Motor neuron (in vitro differentiated cells): ENCODE measurements at regions not wholly inside any gene's neighbourhood (a gene's known extent, or its start where the extent isn't known, plus 50 kb on each side); places are given as distances from the start of the nearest gene placed in this dataset.

ENCODE experiments used
- ATAC-seq, 8 experiments: fragments of 200-7000 bp; cut with Tn5 transposase; replicated peaks in 6 of 8; 2 replicates each; pipeline ENCODE4 v1.8.0; 2021; ENCODE audit warnings: mild to moderate bottlenecking in 8 of 8, moderate library complexity in 8 of 8
- H3K27ac ChIP-seq, 2 donors: fragments of 250-450 bp; sonication (Bioruptor Pico); 2 replicates each; pipeline ENCODE4 v1.9.0; 2021; ENCODE audit warnings: antibody characterized with exemption in 2 of 2, mild to moderate bottlenecking in 2 of 2, moderate library complexity in 1 of 2
- H3K4me1 ChIP-seq, 2 donors: fragments of 250-450 bp; sonication (Bioruptor Pico); replicated peaks in 1 of 2; 2 replicates each; pipeline ENCODE4 v1.6.1; 2021; ENCODE audit warnings: antibody characterized with exemption in 2 of 2, mild to moderate bottlenecking in 2 of 2, moderate library complexity in 1 of 2
- H3K4me3 ChIP-seq, 5 donors: fragments of 250-450 bp; sonication (Bioruptor Pico); 2 replicates each; pipeline ENCODE4 v1.9.0; 2021; ENCODE audit warnings: antibody characterized with exemption in 5 of 5, mild to moderate bottlenecking in 5 of 5, moderate library complexity in 4 of 5
- whole genome bisulfite sequencing, 10 experiments: fragments of 450-650 bp; shearing (Covaris generic); methylation state at CpG; one replicate each; pipeline ENCODE4 v1.0.0; 2022; 5-methylcytosine and 5-hydroxymethylcytosine counted together
- in situ Hi-C, 9 experiments: fragments of 400-800 bp; cut with MboI; loops; one replicate each; pipeline ENCODE4 v1.15.0; 2021; ENCODE audit warnings: low sequenced_read_pairs in 9 of 9, low pct_unique_long_range_greater_than_20kb in 2 of 9; ENCODE audit not compliant: unreplicated experiment in 9 of 9

DNA sequence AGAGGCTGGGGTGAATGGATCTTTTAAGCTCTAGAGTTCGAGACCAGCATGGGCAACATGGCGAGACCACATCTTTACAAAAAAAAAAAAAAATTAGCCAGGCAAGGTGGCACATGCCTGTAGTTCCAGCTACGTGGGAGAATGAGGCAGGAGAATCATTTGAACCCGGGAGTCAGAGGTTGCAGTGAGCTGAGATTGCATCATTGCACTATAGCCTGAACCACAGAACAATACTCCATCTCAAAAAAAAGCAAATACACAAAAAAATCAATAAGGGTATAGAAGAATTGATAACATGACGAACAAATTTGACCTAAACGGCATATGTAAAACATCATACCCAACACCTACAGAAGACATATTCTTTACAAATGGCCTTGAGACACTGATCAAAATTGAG, 668.4 kb downstream of the MECOM start:
- in situ Hi-C loops: no loop called here
- WGBS, 10 experiments: 71 to 100% (median 92%) methylated on average over 1 to 6 of the region's 6 CpGs
- ATAC-seq: no peak

DNA sequence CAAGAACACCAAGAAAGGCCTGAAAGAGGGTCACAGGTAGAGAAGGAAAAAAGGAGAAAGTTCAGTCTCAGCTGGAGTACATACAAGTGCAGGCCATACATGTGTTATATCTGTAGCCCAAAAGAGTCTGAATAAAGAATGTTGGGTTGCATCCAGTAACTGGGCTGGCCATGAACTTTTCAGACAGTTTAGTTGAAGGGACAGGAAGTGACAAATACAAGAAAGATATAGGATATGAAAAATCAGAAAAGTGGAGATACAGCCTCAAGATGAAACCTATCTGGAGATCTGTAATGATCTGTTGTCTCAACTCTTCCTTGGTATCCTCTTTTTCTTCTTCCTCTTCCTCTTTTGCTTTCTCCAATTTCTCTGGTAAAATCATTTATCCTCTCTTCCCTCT, 671.7 kb downstream of the MECOM start:
- no peak overlapping the region for H3K4me3 ChIP-seq
- in situ Hi-C loops: no loop called here
- ATAC-seq: no peak
- H3K4me1 ChIP-seq: no peaks in the 10 kb centered on the region
- no peak overlapping the region for H3K27ac ChIP-seq

More for the DNA sequence above, 668.4 kb downstream of the MECOM start:
- H3K27ac ChIP-seq: no peak overlapping the region
- no peaks in the 10 kb centered on the region for H3K4me1 ChIP-seq
- no peak overlapping the region for H3K4me3 ChIP-seq

DNA sequence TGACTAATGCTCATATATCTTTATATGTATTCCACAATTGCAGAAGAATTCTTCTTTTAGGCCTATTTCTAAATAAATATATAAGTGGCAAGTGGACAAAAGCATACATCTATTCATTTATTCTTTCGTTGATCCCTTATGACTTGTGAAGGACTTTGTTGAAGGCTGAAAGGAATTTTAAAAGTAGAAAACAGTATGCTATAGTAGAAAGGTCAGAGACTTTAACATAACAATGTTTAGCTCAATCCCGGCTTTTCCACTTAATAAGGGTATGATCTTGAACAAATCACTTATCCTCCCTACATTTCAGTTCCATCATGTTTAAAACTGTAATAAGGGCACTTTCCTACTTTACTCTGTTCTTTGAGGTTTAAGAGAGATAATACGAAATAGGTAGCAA, 672.9 kb downstream of the MECOM start:
- WGBS, 10 experiments: 49 to 89% (median 81%) methylated on average over 1 to 3 of the region's 3 CpGs
- Histone ChIP-seq H3K4me1 (no peaks in the 10 kb centered on the region), H3K27ac (no peak overlapping the region), H3K4me3 (no peak overlapping the region)
- ATAC-seq: no peak
- in situ Hi-C loops: no loop called here

DNA sequence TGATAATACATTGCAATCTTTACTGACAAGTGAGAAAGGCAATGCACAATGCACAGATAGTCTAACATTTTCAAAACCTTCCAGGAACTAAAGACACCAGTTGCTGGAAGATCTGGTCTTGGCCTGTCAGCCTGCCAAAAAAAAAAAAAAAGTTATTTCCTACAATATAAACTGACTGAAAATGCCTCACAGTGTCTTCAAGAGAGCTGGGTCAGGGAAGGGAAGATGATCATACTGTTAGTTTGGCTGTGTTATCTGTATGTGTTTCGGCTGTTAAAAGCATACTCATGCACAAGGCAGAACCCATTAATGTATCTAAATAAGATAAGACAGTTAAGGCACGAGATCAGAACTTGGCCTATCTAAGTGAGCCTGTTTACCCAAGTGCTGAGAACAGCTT, 673.4 kb downstream of the MECOM start:
- 36 to 100% (median 100%) methylated on average over 1 to 2 of the region's 2 CpGs; no CpG with 5 or more reads in 2 of the 10 experiments for WGBS, 10 experiments
- Histone ChIP-seq H3K27ac (no peak overlapping the region), H3K4me1 (no peaks in the 10 kb centered on the region), H3K4me3 (no peak overlapping the region)
- in situ Hi-C loops: no loop called here
- ATAC-seq: peak in 1 of 8 experiments; percentile 35

DNA sequence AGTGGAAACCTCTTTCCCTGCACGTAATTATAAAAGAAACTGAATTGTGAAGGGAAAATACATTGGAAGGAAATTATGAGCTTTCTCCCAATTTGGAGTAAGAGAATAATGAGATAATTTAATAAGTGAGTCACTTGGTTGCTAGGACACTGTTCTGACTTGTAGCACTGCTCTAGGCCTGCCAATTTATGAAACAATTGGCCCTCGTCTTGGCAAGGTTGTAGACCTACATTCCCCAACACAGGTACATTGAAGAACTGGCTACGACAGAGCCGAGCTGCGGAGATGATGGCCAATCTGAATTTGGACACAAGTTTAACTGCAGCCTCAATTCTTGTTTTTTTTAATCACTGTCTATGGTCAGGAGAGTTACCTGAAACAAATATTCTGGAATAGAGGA, 674.1 kb downstream of the MECOM start:
- peak in 1 of 8 experiments; percentile 41 for ATAC-seq
- in situ Hi-C loops: no loop called here
- Histone ChIP-seq H3K4me3 (no peak overlapping the region), H3K27ac (no peak overlapping the region), H3K4me1 (no peaks in the 10 kb centered on the region)
- 60 to 94% (median 80%) methylated on average over 3 to 5 of the region's 5 CpGs; no CpG with 5 or more reads in 1 of the 10 experiments for WGBS, 10 experiments

DNA sequence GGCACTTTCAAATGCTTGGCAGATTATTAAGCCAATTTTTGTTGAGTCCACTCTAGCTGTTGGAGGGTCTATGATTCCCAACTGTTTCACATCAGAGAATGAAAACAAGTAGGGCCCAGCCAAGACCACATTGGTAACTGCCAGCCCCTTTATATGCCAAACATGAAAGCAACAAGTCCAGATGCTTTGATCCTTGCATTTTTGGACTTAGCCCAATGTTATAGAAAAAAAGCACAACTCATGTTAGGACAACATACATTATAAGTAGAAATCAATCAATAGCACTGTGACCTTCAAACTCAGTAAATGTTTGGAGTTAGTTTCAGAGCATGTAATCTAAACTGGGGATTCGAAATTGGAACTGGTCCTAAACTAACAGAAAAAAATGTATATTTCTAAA, 674.7 kb downstream of the MECOM start:
- in situ Hi-C loops: no loop called here
- H3K4me1 ChIP-seq: no peaks in the 10 kb centered on the region
- H3K27ac ChIP-seq: no peak overlapping the region
- no peak overlapping the region for H3K4me3 ChIP-seq
- ATAC-seq: no peak
- 0 to 100% (median 87%) methylated on average over 1 of the region's 1 CpG; no CpG with 5 or more reads in 2 of the 10 experiments for WGBS, 10 experiments

DNA sequence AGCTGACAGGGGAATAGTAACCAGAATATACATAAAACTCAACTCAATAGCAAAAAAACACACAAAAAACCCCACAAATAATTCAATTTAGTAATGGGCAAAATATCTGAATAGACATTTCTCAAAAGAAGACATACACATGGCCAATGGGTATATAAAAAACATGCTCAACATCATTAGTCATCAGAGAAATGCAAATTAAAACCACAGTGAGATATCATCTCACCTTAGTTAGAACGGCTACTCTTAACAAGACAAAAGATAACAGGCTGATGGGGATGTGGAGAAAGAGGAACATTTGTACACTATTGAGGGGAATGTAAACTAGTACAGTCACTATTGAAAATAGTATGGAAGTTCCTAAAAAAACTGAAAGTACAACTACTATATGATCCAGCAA, 678.6 kb downstream of the MECOM start:
- H3K27ac ChIP-seq: no peak overlapping the region
- H3K4me1 ChIP-seq: no peaks in the 10 kb centered on the region
- WGBS, 10 experiments: 25 to 100% (median 85%) methylated on average over 1 of the region's 1 CpG; no CpG with 5 or more reads in 2 of the 10 experiments
- no peak overlapping the region for H3K4me3 ChIP-seq
- ATAC-seq: no peak
- in situ Hi-C loops: no loop called here

DNA sequence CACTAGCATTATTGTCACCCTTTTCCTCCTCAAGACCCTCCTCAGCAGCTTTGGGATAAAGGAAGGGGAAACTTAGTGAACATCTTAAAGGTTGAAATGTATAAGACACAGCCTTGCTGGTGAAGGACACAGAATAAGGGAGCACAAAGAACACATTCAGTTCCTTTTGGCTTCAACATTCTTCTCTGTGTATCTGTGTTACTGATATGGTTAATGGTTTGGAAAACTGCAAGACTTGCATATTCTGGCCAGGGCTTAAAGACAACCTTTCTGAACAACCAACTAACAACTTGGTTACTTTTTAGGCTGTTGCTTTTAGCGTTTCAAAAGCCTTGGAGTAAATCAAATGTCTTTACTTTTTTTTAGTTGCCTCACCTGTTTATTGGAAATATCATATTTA, 680.5 kb downstream of the MECOM start:
- Histone ChIP-seq H3K27ac (no peak overlapping the region), H3K4me3 (no peak overlapping the region), H3K4me1 (no peaks in the 10 kb centered on the region)
- ATAC-seq: peak in 3 of 8 experiments; percentile 37 to 41 (median 38)
- WGBS, 10 experiments: 29 to 100% (median 75%) methylated on average over 1 of the region's 1 CpG; no CpG with 5 or more reads in 3 of the 10 experiments
- in situ Hi-C loops: no loop called here

DNA sequence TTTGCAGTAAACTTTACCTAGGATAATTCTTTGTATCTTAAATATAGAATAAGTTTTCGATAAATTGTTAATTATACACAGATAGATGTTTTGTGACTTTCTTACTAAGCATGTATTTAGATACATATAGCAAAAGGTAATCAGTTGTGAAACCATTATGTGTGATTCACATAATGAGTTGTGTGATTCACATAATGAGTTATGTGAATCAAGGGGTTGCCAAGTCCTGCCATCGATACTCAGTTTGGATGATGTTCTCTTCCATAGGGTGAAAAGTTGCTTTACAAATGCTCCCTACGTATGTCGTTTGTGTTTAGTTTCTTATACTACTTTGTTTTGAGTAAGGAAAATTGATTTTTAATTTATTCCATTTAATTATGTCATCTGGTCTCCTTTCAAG, 682.1 kb downstream of the MECOM start:
- no peak for ATAC-seq

DNA sequence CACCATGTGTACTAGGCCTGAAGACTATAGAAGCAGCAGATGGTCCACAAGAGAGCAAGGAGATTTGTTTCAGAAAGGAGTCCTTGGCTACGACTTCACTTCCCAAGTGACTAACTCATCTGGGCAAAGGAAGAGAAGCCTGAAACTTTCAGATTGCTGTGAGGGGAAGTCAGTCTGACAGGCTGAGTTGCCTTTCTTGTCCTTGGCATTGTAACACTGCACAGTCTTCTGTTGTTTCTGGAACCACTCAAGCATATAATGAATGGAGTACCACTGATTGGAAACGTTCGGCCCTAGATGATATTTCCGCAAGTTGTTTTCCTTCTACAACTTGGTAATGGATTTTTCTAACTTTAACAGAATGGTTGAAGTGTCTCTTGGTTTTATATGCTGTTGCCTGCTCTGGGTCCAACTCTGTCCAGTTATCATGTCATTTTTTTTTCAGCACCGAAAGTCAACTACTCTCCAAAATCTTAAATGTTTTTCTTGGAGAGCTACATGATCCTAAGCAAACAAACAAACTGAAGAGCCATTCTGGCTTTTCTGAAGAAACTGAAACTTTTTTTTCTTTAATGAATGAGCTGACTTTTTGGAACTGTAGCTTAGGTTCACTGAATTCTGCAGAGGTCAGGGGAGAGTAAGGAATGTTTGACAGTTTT, 685.7 kb downstream of the MECOM start:
- Histone ChIP-seq H3K4me1 (no peaks in the 10 kb centered on the region), H3K4me3 (no peak overlapping the region), H3K27ac (no peak overlapping the region)
- ATAC-seq: no peak
- 35 to 100% (median 81%) methylated on average over 1 to 5 of the region's 5 CpGs; no CpG with 5 or more reads in 1 of the 10 experiments for WGBS, 10 experiments
- in situ Hi-C loops: no loop called here

More for the DNA sequence above, 682.1 kb downstream of the MECOM start:
- Histone ChIP-seq H3K27ac (no peak overlapping the region), H3K4me3 (no peak overlapping the region), H3K4me1 (no peaks in the 10 kb centered on the region)
- 74 to 100% (median 92%) methylated on average over 1 to 4 of the region's 4 CpGs for WGBS, 10 experiments
- in situ Hi-C loops: no loop called here

DNA sequence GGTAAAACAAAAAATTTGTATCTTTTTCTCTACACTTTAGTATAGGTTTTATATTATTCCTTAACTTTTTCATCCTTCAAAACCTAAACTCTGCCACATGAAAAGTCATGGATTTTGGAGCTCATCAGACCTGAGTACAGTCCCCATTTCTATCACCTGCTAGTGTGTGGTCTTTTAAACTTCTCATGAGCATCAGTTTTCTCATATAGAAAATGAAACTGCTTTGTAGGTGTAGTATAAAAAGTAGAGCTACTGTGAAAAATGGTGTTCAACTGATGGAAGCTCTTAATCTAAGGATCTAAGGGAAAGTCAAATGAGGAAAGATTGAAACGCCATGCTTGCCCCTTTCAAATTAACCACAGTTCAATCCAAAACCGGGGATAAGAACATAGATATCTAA, 686.5 kb downstream of the MECOM start:
- 0 to 100% (median 80%) methylated on average over 1 to 2 of the region's 2 CpGs for WGBS, 10 experiments
- H3K4me3 ChIP-seq: no peak overlapping the region
- no peaks in the 10 kb centered on the region for H3K4me1 ChIP-seq
- no peak overlapping the region for H3K27ac ChIP-seq
- in situ Hi-C loops: no loop called here
- ATAC-seq: no peak

DNA sequence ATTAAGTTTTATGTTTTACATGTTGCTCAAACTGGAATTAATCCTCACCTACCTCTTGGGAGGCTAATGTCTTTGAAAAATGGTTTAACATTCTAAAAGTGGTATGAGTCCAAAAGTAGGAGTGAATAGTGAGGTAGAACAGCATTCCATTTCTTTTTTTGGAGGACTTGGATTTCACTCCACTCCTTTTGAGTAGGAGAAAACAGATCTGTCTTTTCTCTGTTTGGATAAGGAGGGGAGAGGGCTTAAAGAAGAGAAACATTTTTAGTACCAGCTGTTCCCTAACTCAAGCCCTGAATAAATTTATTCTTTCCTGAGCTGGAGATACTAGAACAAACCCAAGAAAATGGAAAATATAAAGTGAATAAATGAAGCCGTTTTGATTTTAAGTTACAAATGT, 687.9 kb downstream of the MECOM start:
- Histone ChIP-seq H3K27ac (no peak overlapping the region), H3K4me3 (no peak overlapping the region), H3K4me1 (no peaks in the 10 kb centered on the region)
- no peak for ATAC-seq
- in situ Hi-C loops: no loop called here
- 11 to 100% (median 94%) methylated on average over 1 of the region's 1 CpG; no CpG with 5 or more reads in 2 of the 10 experiments for WGBS, 10 experiments

DNA sequence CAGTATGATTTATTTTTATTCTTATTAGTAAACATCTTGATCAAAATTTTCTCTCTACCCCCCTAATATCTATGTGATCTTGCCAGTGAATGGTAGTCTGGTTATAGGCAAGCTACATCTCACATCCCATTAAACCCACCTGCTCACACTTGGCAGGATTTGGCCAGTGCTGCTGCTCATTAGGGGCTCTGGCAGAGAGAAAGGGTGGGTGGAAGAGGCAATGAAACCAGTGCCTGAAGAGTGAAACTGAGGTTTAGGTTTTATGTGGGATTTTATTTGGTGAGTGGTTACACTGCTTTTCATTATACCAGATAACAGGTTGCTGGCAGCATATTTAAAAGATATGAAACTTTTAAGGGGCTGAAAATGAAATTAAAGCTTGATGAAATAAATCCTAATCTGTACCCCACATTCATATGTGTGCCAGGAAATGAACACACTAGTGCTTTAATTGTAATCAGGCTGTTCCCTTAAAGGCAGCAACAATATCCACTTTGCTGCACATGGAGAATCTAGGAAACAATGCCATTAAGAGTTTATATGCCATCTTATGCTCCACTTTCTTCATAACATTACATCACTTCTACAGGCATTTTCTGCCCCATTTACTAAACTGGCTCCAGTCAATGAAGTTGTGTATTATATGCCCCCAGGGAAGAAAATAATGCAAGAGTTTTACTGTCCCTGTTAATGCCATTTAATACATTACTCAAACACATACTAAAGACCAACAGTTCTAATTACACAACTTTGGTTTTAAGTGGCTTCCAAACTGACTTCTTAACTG, 688.7 kb downstream of the MECOM start:
- in situ Hi-C loops: no loop called here
- H3K4me1 ChIP-seq: no peaks in the 10 kb centered on the region
- no peak overlapping the region for H3K27ac ChIP-seq
- ATAC-seq: no peak
- no peak overlapping the region for H3K4me3 ChIP-seq

DNA sequence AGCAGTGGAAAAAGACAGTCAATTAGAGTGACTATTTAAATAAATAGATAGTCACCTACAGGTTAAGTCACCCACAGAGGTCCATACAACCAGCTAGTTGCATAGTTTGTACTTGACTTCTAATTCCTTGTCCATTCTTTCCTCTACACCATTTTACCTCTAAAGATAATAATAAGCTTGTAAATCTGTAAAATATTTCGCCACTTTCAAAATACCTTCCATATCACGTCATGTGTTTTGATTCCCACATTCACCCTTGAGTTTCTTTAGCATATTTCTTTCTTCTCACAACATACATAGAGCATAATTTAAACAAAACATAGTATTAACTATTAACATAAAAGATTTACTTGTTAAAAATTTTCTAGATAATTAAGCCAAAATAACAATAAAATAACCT, 689.6 kb downstream of the MECOM start:
- Histone ChIP-seq H3K4me3 (no peak overlapping the region), H3K27ac (no peak overlapping the region), H3K4me1 (no peaks in the 10 kb centered on the region)
- no peak for ATAC-seq
- 41 to 100% (median 94%) methylated on average over 1 to 2 of the region's 2 CpGs for WGBS, 10 experiments
- in situ Hi-C loops: no loop called here
